ENCODE measurements at regions not wholly inside any gene's neighbourhood (a gene's known extent, or its start where the extent isn't known, plus 50 kb on each side); places are given as distances from the start of the nearest gene placed in this dataset.

GRCh38 chr7:14959339-14959738, 56.8 kb upstream of the DGKB start:
- H3K27me3 Mint-ChIP-seq (ENCODE audit: low read depth) = peaks cover 31% of the 10 kb centered on the region
- H3K36me3 Mint-ChIP-seq (ENCODE audit: low read depth) = no peaks in the 10 kb centered on the region
- no peak overlapping the region for H3K4me3 Mint-ChIP-seq
- peaks cover 8% of the 10 kb centered on the region for H3K4me1 Mint-ChIP-seq
- no peaks in the 10 kb centered on the region for H3K9me3 Mint-ChIP-seq
- TF ChIP-seq CTCF (IDR thresholded peaks at IDR 0.05; ENCODE audit: unreplicated experiment in 3 of 3) = no peak
- H3K27ac Mint-ChIP-seq = no peak overlapping the region

GRCh38 chr7:14954035-14954434, 51.5 kb upstream of the DGKB start:
- no peak for TF ChIP-seq CTCF (IDR thresholded peaks at IDR 0.05; ENCODE audit: unreplicated experiment in 3 of 3)
- Mint-ChIP-seq H3K27ac (no peak overlapping the region), H3K4me3 (no peak overlapping the region), H3K9me3 (no peaks in the 10 kb centered on the region), H3K27me3 (ENCODE audit: low read depth) (peaks cover 17% of the 10 kb centered on the region), H3K36me3 (ENCODE audit: low read depth) (no peaks in the 10 kb centered on the region), H3K4me1 (no peaks in the 10 kb centered on the region)
